ACC112 (cell line): ENCODE measurements at regions not wholly inside any gene's neighbourhood (a gene's known extent, or its start where the extent isn't known, plus 50 kb on each side); places are given as distances from the start of the nearest gene placed in this dataset.

Experiments
- H2AFZ ChIP-seq: fragments of 200-600 bp; sonication (generic); one replicate; pipeline ENCODE4 v1.6.0; 2017; ENCODE audit warnings: antibody characterized with exemption, low read length; ENCODE audit not compliant: unreplicated experiment
- H3K27ac ChIP-seq: fragments of 200-600 bp; sonication (generic); 2 replicates; pipeline ENCODE4 v1.5.1; 2014; ENCODE audit warnings: low read depth, mild to moderate bottlenecking, antibody characterized with exemption, low read length, moderate library complexity
- H3K27me3 ChIP-seq: fragments of 200-600 bp; sonication (generic); 2 replicates; pipeline ENCODE4 v1.6.1; 2014; ENCODE audit warnings: mild to moderate bottlenecking, antibody characterized with exemption, low read length, moderate library complexity, mixed read lengths; ENCODE audit not compliant: insufficient read depth
- H3K36me3 ChIP-seq: fragments of 200-600 bp; sonication (generic); 2 replicates; pipeline ENCODE4 v1.6.1; 2016; ENCODE audit warnings: mild to moderate bottlenecking, antibody characterized with exemption, low read length, moderate library complexity, mixed read lengths; ENCODE audit not compliant: insufficient read depth
- H3K4me1 ChIP-seq: fragments of 200-600 bp; sonication (generic); one replicate; pipeline ENCODE4 v1.6.1; 2016; ENCODE audit warnings: low read length, mixed read lengths; ENCODE audit not compliant: insufficient read depth, unreplicated experiment, control insufficient read depth
- H3K4me3 ChIP-seq: fragments of 200-600 bp; sonication (generic); 2 replicates; pipeline ENCODE4 v1.5.1; 2014; ENCODE audit warnings: mild to moderate bottlenecking, low read depth, low read length
- H3K79me2 ChIP-seq: fragments of 200-600 bp; sonication (generic); one replicate; pipeline ENCODE4 v1.6.0; 2016; ENCODE audit warnings: low read length; ENCODE audit not compliant: control insufficient read depth, unreplicated experiment, insufficient read depth

DNA sequence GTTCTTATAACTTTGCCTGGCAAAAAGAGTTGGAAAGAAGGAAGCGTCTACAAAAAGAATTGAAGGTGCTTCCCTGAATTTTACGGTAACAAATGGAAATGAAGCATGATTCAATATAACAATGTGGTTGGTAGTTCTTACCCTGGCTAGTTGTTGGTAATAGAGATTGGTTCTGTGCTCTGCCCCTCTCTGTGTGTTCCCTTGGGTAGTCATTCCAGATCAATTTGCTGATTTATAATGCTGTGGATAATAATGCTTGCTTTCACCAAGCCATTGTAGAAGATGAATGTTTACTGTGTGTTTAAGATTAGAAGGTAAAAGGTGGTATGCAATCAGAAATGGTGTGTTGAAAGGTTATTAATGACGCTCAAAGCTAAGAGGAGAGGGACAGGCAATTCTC lies 577.8 kb upstream of the NXPH2 start:
- H3K36me3 ChIP-seq: no peaks in the 10 kb centered on the region
- no peaks in the 10 kb centered on the region for H3K79me2 ChIP-seq
- no peaks in the 10 kb centered on the region for H3K4me1 ChIP-seq

DNA sequence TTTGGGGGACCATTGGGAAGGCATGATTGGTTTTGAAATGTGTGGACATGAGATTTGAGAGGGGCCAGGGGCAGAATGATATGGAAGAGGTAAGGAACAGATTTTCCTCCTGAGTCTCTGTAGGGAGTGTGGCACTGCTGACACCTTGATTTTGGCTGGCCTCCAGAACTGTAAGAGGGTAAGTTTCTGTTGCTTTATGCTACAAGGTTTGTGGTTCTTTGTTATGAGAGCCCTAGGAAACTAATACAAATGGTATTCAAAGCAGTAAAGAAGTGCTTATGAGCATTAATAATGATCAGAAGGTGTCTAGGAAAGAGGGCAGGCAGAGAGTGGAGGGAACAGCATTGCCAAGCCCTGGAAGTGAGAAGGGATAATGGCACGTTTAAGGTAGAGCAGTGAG lies 574.3 kb upstream of the NXPH2 start:
- Histone ChIP-seq H3K4me1 (no peaks in the 10 kb centered on the region), H3K27me3 (no peaks in the 10 kb centered on the region), H3K79me2 (no peaks in the 10 kb centered on the region), H3K36me3 (no peaks in the 10 kb centered on the region), H3K27ac (no peak overlapping the region), H2AFZ (no peak overlapping the region), H3K4me3 (no peak overlapping the region)

More for the DNA sequence above, 577.8 kb upstream of the NXPH2 start:
- no peak overlapping the region for H2AFZ ChIP-seq
- H3K4me3 ChIP-seq: no peak overlapping the region
- H3K27ac ChIP-seq: no peak overlapping the region
- H3K27me3 ChIP-seq: no peaks in the 10 kb centered on the region

DNA sequence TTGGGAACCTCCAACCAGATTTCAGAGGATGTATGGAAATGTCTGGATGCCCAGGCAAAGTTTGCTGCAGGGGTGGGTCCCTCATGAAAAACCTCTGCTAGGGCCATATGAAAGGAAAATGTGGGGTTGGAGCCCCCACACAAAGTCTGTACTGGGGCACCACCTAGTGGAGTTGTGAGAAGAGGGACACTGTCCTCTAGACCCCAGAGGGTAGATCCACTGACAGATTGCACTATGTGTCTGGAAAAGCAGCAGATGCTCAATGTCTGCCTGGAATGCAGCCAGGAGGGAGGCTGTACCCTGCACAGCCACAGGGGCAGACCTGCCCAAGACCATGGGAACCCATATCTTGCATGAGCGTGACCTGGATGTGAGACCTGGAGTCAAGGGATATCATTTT lies 573.7 kb upstream of the NXPH2 start:
- Histone ChIP-seq H3K79me2 (no peaks in the 10 kb centered on the region), H3K27ac (no peak overlapping the region), H3K27me3 (no peaks in the 10 kb centered on the region), H3K36me3 (no peaks in the 10 kb centered on the region), H3K4me3 (no peak overlapping the region), H2AFZ (no peak overlapping the region), H3K4me1 (no peaks in the 10 kb centered on the region)

DNA sequence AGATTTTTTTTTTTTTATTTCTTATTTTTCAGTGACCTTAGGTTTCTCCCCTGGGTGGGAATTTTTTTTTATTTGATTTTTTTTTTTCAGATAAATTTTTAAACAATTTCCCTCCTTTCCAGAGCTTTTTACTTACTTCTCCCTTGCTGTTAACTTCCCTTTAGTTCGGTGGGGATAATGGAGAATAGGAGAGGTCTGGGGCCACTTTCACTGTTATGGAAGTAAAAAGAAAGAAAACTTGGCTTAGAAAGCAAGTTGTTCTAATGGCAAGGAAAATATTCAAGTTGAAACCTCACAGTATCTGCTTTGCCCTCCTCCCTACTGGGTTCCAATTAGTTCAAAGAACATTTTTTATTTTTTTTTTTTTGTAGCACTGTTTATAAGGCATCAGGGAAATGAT lies 537.1 kb upstream of the NXPH2 start:
- no peak overlapping the region for H2AFZ ChIP-seq
- H3K27me3 ChIP-seq: no peaks in the 10 kb centered on the region
- H3K4me1 ChIP-seq: no peaks in the 10 kb centered on the region
- H3K79me2 ChIP-seq: no peaks in the 10 kb centered on the region
- H3K4me3 ChIP-seq: no peak overlapping the region
- H3K36me3 ChIP-seq: no peaks in the 10 kb centered on the region
- no peak overlapping the region for H3K27ac ChIP-seq

DNA sequence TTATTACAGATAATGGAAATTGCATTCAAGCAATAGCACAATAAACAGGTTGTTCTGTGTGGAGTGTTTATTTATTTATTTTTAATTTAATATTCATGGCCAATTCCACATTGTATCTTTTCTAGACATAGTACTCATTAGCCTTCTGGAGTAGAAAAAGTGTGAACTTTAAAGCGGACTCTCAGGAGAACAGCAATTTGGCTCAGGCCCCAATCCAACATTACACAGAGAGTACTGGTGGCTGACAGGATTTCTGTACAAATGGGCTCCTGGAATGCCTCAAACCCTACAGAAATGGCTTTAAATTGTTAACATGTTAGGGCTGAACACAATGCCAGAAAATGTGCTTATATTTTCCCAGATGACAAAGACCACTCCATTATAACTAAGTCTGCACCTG lies 533.9 kb upstream of the NXPH2 start:
- Histone ChIP-seq H3K4me1 (no peaks in the 10 kb centered on the region), H3K4me3 (no peak overlapping the region), H3K27ac (no peak overlapping the region), H3K36me3 (no peaks in the 10 kb centered on the region), H3K79me2 (no peaks in the 10 kb centered on the region), H2AFZ (no peak overlapping the region), H3K27me3 (no peaks in the 10 kb centered on the region)

DNA sequence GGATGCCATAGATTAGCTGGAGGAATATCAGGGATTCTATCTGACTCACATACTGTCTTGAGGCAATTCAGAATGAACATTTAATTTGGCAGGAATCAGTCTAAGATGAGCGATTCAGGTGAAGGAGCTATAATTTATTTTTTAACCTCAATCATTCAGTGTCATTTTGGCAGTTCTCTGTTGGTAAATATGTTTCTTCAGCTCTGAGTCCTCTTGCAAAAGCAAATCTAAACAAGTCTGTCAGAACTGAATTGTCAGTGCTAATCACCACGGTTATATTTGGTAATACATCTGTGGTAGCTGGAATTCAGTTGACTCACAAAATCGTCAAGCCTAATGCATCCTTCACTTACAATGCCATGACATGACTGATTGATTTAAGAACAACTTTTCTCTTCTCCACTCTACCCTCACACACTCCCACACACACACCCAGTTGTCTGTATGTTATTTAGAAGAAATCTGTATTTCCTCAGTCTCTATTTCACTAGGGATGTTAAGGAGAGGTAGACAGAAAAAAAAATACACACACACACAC lies 516.6 kb upstream of the NXPH2 start:
- no peaks in the 10 kb centered on the region for H3K79me2 ChIP-seq
- H3K27ac ChIP-seq: no peak overlapping the region
- H3K36me3 ChIP-seq: no peaks in the 10 kb centered on the region
- no peaks in the 10 kb centered on the region for H3K4me1 ChIP-seq
- no peak overlapping the region for H3K4me3 ChIP-seq
- H3K27me3 ChIP-seq: no peaks in the 10 kb centered on the region
- H2AFZ ChIP-seq: no peak overlapping the region

DNA sequence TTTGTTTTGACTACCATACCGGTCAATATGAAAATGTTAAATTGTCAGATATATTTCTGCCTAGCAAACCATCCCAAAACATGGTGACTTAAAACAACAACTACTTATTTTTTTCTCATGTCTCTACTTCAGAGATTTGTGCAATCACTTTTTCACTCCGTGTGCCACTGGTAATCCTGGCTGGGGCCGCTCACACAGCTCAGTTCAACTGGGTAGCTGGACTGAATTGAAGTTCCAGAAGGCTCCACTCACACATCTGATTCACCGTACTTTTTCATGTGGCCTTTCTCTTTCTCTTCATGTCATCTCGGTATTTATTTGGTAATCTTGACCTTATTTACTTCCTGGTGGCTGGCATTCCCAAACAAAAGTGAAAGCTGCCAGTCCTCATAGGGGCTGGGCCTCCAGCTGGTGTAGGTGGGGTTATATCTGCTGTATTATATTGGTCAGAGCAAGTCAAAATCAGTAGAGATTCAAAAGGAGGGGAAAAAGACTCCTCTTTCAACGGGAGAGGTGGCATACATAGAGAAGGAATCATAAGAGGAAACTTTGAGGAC lies 513.9 kb upstream of the NXPH2 start:
- H3K27me3 ChIP-seq: no peaks in the 10 kb centered on the region
- H2AFZ ChIP-seq: no peak overlapping the region
- no peaks in the 10 kb centered on the region for H3K36me3 ChIP-seq
- no peaks in the 10 kb centered on the region for H3K79me2 ChIP-seq
- H3K4me1 ChIP-seq: no peaks in the 10 kb centered on the region
- no peak overlapping the region for H3K27ac ChIP-seq
- peak overlapping the region; percentile 29; the same call in 1 of the 2 replicates for H3K4me3 ChIP-seq

DNA sequence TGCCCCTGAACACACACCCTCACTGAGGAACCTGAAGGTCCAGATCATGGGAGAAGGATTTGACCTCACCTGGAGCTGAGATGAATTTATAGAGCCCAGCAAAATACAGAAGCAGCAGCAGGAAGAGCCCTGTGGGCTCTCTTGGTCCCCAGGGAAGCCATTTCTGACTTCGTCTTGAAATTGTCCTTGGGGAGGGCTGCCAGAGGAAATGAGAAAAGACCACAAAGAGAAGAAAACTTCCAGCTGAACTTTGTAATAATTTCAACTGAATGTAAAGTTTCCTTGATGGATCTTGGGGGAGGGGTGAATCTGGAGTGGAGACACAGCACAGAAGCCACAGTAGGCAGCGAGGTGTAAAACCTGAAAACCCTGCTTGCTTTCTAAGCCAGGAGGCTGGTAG lies 500.9 kb upstream of the NXPH2 start:
- Histone ChIP-seq H3K27me3 (no peaks in the 10 kb centered on the region), H3K4me3 (no peak overlapping the region), H2AFZ (no peak overlapping the region), H3K36me3 (no peaks in the 10 kb centered on the region), H3K27ac (no peak overlapping the region), H3K4me1 (no peaks in the 10 kb centered on the region), H3K79me2 (no peaks in the 10 kb centered on the region)

DNA sequence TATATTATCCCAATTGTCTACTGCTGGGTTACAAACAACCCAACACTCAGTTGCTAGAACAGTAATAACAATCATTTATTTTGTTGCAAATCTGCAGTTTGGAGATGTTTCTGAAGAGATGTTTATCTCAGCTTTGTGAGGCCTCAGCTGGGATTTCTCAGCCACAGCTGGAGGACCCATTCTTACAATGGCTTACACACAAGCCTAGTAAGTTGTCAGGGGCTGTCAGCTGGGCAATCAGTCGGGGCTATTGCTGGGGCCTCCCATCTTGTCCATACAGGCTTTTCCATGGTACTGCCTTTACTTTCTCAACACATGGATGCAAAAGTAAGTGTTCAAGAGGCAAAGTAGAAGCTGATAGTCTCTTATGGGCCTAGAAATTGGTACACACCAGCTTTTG lies 491.7 kb upstream of the NXPH2 start:
- Histone ChIP-seq H3K4me3 (no peak overlapping the region), H3K4me1 (no peaks in the 10 kb centered on the region), H3K36me3 (no peaks in the 10 kb centered on the region), H3K79me2 (no peaks in the 10 kb centered on the region), H3K27me3 (no peaks in the 10 kb centered on the region), H2AFZ (no peak overlapping the region), H3K27ac (no peak overlapping the region)

DNA sequence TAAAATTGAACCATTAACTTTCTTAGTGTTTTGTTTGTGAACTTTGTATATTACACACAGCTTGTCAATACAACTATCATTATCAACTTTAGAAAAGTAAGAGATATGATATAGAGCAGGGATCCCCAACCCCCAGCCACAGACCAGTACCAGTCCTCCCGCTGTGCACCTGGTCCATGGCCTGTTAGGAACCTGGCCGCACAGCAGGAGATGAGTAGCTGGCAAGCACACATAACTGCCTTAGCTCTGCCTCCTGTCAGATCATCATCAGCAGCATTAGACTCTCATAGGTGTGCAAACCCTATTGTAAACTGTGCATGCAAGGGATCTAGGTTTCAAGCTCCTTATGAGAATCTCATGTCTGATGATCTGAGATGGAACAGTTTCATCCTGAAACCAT lies 491.0 kb upstream of the NXPH2 start:
- Histone ChIP-seq H3K4me3 (no peak overlapping the region), H3K36me3 (no peaks in the 10 kb centered on the region), H3K27me3 (no peaks in the 10 kb centered on the region), H2AFZ (no peak overlapping the region), H3K27ac (no peak overlapping the region), H3K4me1 (no peaks in the 10 kb centered on the region), H3K79me2 (no peaks in the 10 kb centered on the region)

DNA sequence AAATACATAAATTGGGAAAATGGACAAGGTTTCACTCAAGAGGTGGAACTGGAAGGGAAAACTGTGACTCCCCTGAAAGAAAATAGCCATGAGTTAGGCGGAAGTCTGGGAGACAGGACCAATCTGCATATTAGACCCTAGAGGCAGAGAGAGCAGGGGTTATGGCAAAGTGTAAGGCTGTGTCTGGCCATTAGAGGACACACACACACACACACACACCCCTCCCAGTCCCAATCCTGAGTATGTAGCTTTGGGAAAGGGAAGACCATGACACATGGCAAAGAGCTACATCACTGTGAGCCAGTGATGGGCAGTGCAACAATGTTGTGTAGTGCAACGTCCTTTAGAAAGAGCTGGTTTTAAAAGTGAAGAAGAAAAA lies 479.9 kb upstream of the NXPH2 start:
- no peak overlapping the region for H3K27ac ChIP-seq
- H3K27me3 ChIP-seq: no peaks in the 10 kb centered on the region
- no peak overlapping the region for H3K4me3 ChIP-seq
- no peaks in the 10 kb centered on the region for H3K4me1 ChIP-seq
- no peaks in the 10 kb centered on the region for H3K79me2 ChIP-seq
- no peaks in the 10 kb centered on the region for H3K36me3 ChIP-seq
- H2AFZ ChIP-seq: no peak overlapping the region
